H1 (cell line): ENCODE measurements at regions not wholly inside any gene's neighbourhood (a gene's known extent, or its start where the extent isn't known, plus 50 kb on each side); places are given as distances from the start of the nearest gene placed in this dataset.

Experiments
- CTCF ChIA-PET: fragments of 300-600 bp; sonication (Branson Sonifier 250); formaldehyde crosslinking; loops from one replicate; lab custom pipeline; 2021; ENCODE audit not compliant: partially characterized antibody; lab: Charles Lee
- POLR2A ChIA-PET: fragments of 300-600 bp; sonication (Branson Sonifier 250); formaldehyde crosslinking; loops from one replicate; lab custom pipeline; 2021; ENCODE audit warnings: inconsistent platforms; ENCODE audit not compliant: partially characterized antibody; lab: Charles Lee
- DNase-seq, 2 experiments: peaks; one replicate each; pipeline versions ENCODE4 v3.0.0 to v3.0.0-alpha.2; 2010 to 2022; ENCODE audit warnings: low spot score in 2 of 2, low read depth in 1 of 2, mixed read lengths in 1 of 2
- FAIRE-seq: peaks from 2 replicates; lab custom pipeline; 2011; peaks lifted over from hg19 to GRCh38; lab: Jason Lieb, UNC
- H2AFZ ChIP-seq: 2 replicates; pipeline ENCODE4 v1.8.1; 2012; ENCODE audit warnings: low read length, inconsistent platforms
- H2AK5ac ChIP-seq: 2 replicates; pipeline ENCODE4 v1.6.1; 2013; ENCODE audit warnings: low read depth, low read length
- H2BK120ac ChIP-seq: replicated peaks from 2 replicates; pipeline ENCODE3; 2013; ENCODE audit warnings: low read depth, low read length, inconsistent platforms
- H2BK12ac ChIP-seq: 2 replicates; pipeline ENCODE4 v1.6.1; 2013; ENCODE audit warnings: low read depth, low read length
- H2BK15ac ChIP-seq: 2 replicates; pipeline ENCODE4 v1.6.1; 2013; ENCODE audit warnings: low read length
- H2BK20ac ChIP-seq: 2 replicates; pipeline ENCODE4 v1.6.1; 2013; ENCODE audit warnings: low read length
- H2BK5ac ChIP-seq: 2 replicates; pipeline ENCODE4 v1.6.1; 2013; ENCODE audit warnings: low read depth, low read length
- H3K14ac ChIP-seq: 2 replicates; pipeline ENCODE4 v1.6.1; 2013; ENCODE audit warnings: inconsistent platforms; ENCODE audit not compliant: insufficient read length
- H3K18ac ChIP-seq: 2 replicates; pipeline ENCODE4 v1.6.1; 2013; ENCODE audit warnings: low read length; ENCODE audit errors: extremely low read depth
- H3K23ac ChIP-seq: 2 replicates; pipeline ENCODE4 v1.6.1; 2013; ENCODE audit warnings: inconsistent platforms; ENCODE audit not compliant: insufficient read length
- H3K23me2 ChIP-seq: 2 replicates; pipeline ENCODE4 v1.6.1; 2013; ENCODE audit warnings: low read depth, low read length
- H3K27ac ChIP-seq: 2 replicates; pipeline ENCODE4 v1.6.1; 2011; ENCODE audit warnings: low read depth, low read length, inconsistent platforms
- H3K27me3 ChIP-seq, 4 experiments: replicated peaks in 1 of 4; 1 replicate in 1 of 4; 2 replicates in 3 of 4; pipeline versions ENCODE4 v1.6.1 to v1.8.1; 2011 to 2013; ENCODE audit warnings: low read length in 3 of 4, mild to moderate bottlenecking in 3 of 4, inconsistent platforms in 2 of 4, mixed read lengths in 2 of 4, moderate library complexity in 1 of 4; ENCODE audit not compliant: control insufficient read depth in 3 of 4, insufficient read depth in 3 of 4; ENCODE audit errors: extremely low read depth in 1 of 4
- H3K36me3 ChIP-seq, 4 experiments: 2 replicates each; pipeline versions ENCODE4 v1.6.1 to v1.8.1; 2011 to 2013; ENCODE audit warnings: mild to moderate bottlenecking in 4 of 4, low read length in 3 of 4, moderate library complexity in 2 of 4, control low read depth in 1 of 4, inconsistent platforms in 1 of 4; ENCODE audit not compliant: insufficient read depth in 4 of 4, control insufficient read depth in 2 of 4
- H3K4ac ChIP-seq: replicated peaks from 2 replicates; pipeline ENCODE3; 2013; ENCODE audit warnings: low read length, low read depth, mixed read lengths, inconsistent platforms; ENCODE audit not compliant: insufficient read length
- H3K4me1 ChIP-seq, 4 experiments: replicated peaks in 1 of 4; 1 replicate in 1 of 4; 2 replicates in 3 of 4; pipeline versions ENCODE4 v1.6.1 to v1.8.1; 2011 to 2013; ENCODE audit warnings: low read length in 3 of 4, inconsistent platforms in 2 of 4, mixed read lengths in 1 of 4; ENCODE audit not compliant: insufficient read depth in 4 of 4, control insufficient read depth in 3 of 4
- H3K4me2 ChIP-seq, 2 experiments: 2 replicates each; pipeline versions ENCODE4 v1.6.1 to v1.8.1; 2011 to 2013; ENCODE audit warnings: low read depth in 2 of 2, low read length in 2 of 2, control low read depth in 1 of 2, inconsistent platforms in 1 of 2, mild to moderate bottlenecking in 1 of 2; ENCODE audit not compliant: insufficient read depth in 1 of 2
- H3K4me3 ChIP-seq, 4 experiments: fragments of 200-600, 300-600 bp in 1 of 4; sonication (generic), shearing (Covaris generic), sonication (Bioruptor Twin) in 1 of 4; 2 replicates each; pipeline versions ENCODE4 v1.5.1 to v1.8.1; 2011 to 2016; ENCODE audit warnings: low read length in 4 of 4, low read depth in 3 of 4, control low read depth in 2 of 4, inconsistent platforms in 2 of 4, mild to moderate bottlenecking in 2 of 4, mixed read lengths in 1 of 4, moderate library complexity in 1 of 4; ENCODE audit not compliant: insufficient read depth in 2 of 4; ENCODE audit errors: extremely low read depth in 1 of 4
- H3K56ac ChIP-seq: replicated peaks from 2 replicates; pipeline ENCODE3; 2013; ENCODE audit warnings: low read depth, mild to moderate bottlenecking, mixed read lengths, low read length, inconsistent platforms; ENCODE audit not compliant: insufficient read length
- H3K79me1 ChIP-seq: 2 replicates; pipeline ENCODE4 v1.6.1; 2013; ENCODE audit warnings: low read depth, low read length, control low read depth
- H3K79me2 ChIP-seq, 2 experiments: 2 replicates each; pipeline versions ENCODE4 v1.6.1 to v1.8.1; 2012 to 2013; ENCODE audit warnings: low read length in 2 of 2, mild to moderate bottlenecking in 2 of 2, inconsistent platforms in 1 of 2; ENCODE audit not compliant: insufficient read depth in 2 of 2, control insufficient read depth in 1 of 2
- H3K9ac ChIP-seq, 4 experiments: replicated peaks in 1 of 4; 1 replicate in 1 of 4; 2 replicates in 3 of 4; pipeline versions ENCODE4 v1.6.1 to v1.8.1; 2011 to 2013; ENCODE audit warnings: low read depth in 3 of 4, low read length in 3 of 4, control low read depth in 2 of 4, mild to moderate bottlenecking in 2 of 4, moderate library complexity in 2 of 4, inconsistent platforms in 1 of 4; ENCODE audit errors: extremely low read depth in 1 of 4
- H3K9me3 ChIP-seq, 2 experiments: 2 replicates each; pipeline versions ENCODE4 v1.6.1 to v1.8.1; 2012 to 2013; ENCODE audit warnings: mild to moderate bottlenecking in 2 of 2, moderate library complexity in 2 of 2, control low read depth in 1 of 2, inconsistent platforms in 1 of 2, low read depth in 1 of 2, low read length in 1 of 2, mixed read lengths in 1 of 2; ENCODE audit not compliant: insufficient read depth in 2 of 2
- H4K20me1 ChIP-seq, 2 experiments: replicated peaks in 1 of 2; 2 replicates each; pipeline versions ENCODE3 to v1.8.1; 2011 to 2013; ENCODE audit warnings: inconsistent platforms in 2 of 2, low read length in 2 of 2, mild to moderate bottlenecking in 1 of 2; ENCODE audit not compliant: insufficient read depth in 2 of 2, control insufficient read depth in 1 of 2
- H4K5ac ChIP-seq: 2 replicates; pipeline ENCODE4 v1.6.1; 2013; ENCODE audit warnings: low read length, low read depth, mixed read lengths, inconsistent platforms; ENCODE audit not compliant: insufficient read length
- H4K8ac ChIP-seq: 2 replicates; pipeline ENCODE4 v1.8.0; 2013; ENCODE audit warnings: mild to moderate bottlenecking, moderate library complexity, low read length, inconsistent platforms; ENCODE audit not compliant: insufficient read depth; ENCODE audit errors: extremely low read depth
- H4K91ac ChIP-seq: replicated peaks from 2 replicates; pipeline ENCODE3; 2013; ENCODE audit warnings: low read length, mixed read lengths, inconsistent platforms; ENCODE audit not compliant: insufficient read length
- ASH2L ChIP-seq: fragments of 200-600, 300-600 bp; sonication (generic); IDR thresholded peaks from one replicate; pipeline ENCODE4 v1.7.1; 2017; ENCODE audit warnings: low read length
- EGR1 ChIP-seq: IDR thresholded peaks from 2 replicates; pipeline ENCODE4 v1.6.1; 2011; ENCODE audit warnings: low read depth, low read length, borderline replicate concordance
- EZH2 ChIP-seq: fragments of 200-600 bp; sonication (generic); IDR thresholded peaks from 2 replicates; pipeline ENCODE4 v1.7.1; 2012; ENCODE audit warnings: low read depth, mild to moderate bottlenecking, moderate library complexity, low read length, inconsistent platforms; ENCODE audit not compliant: severe bottlenecking
- KDM5A ChIP-seq: fragments of 200-600 bp; IDR thresholded peaks from 2 replicates; pipeline ENCODE4 v1.7.1; 2012; ENCODE audit warnings: mild to moderate bottlenecking, low read length, inconsistent platforms, mixed read lengths
- POLR2AphosphoS5 ChIP-seq: IDR thresholded peaks from 2 replicates; pipeline ENCODE4 v1.6.1; 2011; ENCODE audit warnings: low read depth, low read length
- RAD21 ChIP-seq, 2 experiments: IDR thresholded peaks in 1 of 2; conservative IDR thresholded peaks in 1 of 2; 2 replicates each; pipeline ENCODE4 v1.6.1; 2011; ENCODE audit warnings: low read depth in 2 of 2, low read length in 2 of 2, improper control_type of control experiment in 1 of 2, inconsistent platforms in 1 of 2, mild to moderate bottlenecking in 1 of 2, moderate library complexity in 1 of 2
- TBP ChIP-seq: IDR thresholded peaks from 2 replicates; pipeline ENCODE4 v1.6.1; 2011; ENCODE audit warnings: low read depth, low read length, improper control_type of control experiment
- WGBS, 2 experiments: shearing (Covaris generic) in 1 of 2; methylation state at CpG; one replicate each; pipeline versions ENCODE4 v1.1.6 to v1.1.7; 2013 to 2015; ENCODE audit warnings: low lambda C conversion rate in 2 of 2, mixed read lengths in 2 of 2, inconsistent platforms in 1 of 2, low coverage in 1 of 2, missing lambda C conversion rate in 1 of 2; ENCODE audit not compliant: insufficient replicate concordance in 2 of 2, insufficient coverage in 1 of 2, insufficient read length in 1 of 2; ENCODE audit errors: extremely low coverage in 1 of 2, missing lambda C conversion rate in 1 of 2; 5-methylcytosine and 5-hydroxymethylcytosine counted together

GRCh38 chr9:18346745-18347144, 127.2 kb upstream of the ADAMTSL1 start:
- Histone ChIP-seq H3K4me3 (no peak overlapping the region), H2AFZ (no peak overlapping the region), H3K9me3 (no peaks in the 10 kb centered on the region), H3K56ac (no peak overlapping the region), H2BK15ac (no peak overlapping the region), H3K14ac (no peak overlapping the region), H4K91ac (no peak overlapping the region), H3K18ac (no peak overlapping the region), H3K27ac (no peak overlapping the region), H3K4me2 (no peak overlapping the region), H2BK20ac (no peak overlapping the region), H3K27me3 (no peaks in the 10 kb centered on the region), H2BK120ac (no peak overlapping the region), H4K20me1 (no peaks in the 10 kb centered on the region), H4K5ac (no peak overlapping the region), H3K79me1 (no peaks in the 10 kb centered on the region), H3K23me2 (no peaks in the 10 kb centered on the region), H2AK5ac (no peak overlapping the region), H3K4me1 (peaks cover 0 to 5% (median 0%) of the 10 kb centered on the region in 4 experiments; a peak in 1 of 7 replicates), H2BK5ac (no peak overlapping the region), H3K9ac (no peak overlapping the region), H3K36me3 (no peaks in the 10 kb centered on the region), H3K4ac (no peak overlapping the region), H3K79me2 (no peaks in the 10 kb centered on the region), H3K23ac (no peak overlapping the region), H2BK12ac (no peak overlapping the region), H4K8ac (no peak overlapping the region)
- FAIRE-seq (peak; percentile 60), DNase-seq (no peak)
- POLR2A ChIA-PET: no interaction called here
- CTCF ChIA-PET: interaction anchor here (1.2 to 1.5 kb wide), 2 partner anchors 49 to 92 kb away, joined by 3 to 4 read pairs; no protein-coding TSS in a partner anchor
- no peak for TF ChIP-seq ASH2L
- TF ChIP-seq TBP: no peak
- TF ChIP-seq KDM5A: no peak
- no peak for TF ChIP-seq RAD21 (IDR thresholded peaks at IDR 0.05 in 1 of 2, conservative IDR thresholded peaks at IDR 0.05 in 1 of 2; ENCODE audit: low read depth in 2 of 2, low read length in 2 of 2)
- no peak for TF ChIP-seq EZH2
- TF ChIP-seq POLR2AphosphoS5: no peak
- no peak for TF ChIP-seq EGR1
- 97% methylated on average over 3 of the region's 3 CpGs; no CpG with 5 or more reads in 1 of the 2 experiments for WGBS, 2 experiments
